ENCODE measurements at regions not wholly inside any gene's neighbourhood (a gene's known extent, or its start where the extent isn't known, plus 50 kb on each side); places are given as distances from the start of the nearest gene placed in this dataset.

GRCh38 chrX:43218198-43218597, 437.9 kb upstream of the MAOA start:
- Histone ChIP-seq H3K23ac (ENCODE audit: insufficient read length) (no peak overlapping the region), H4K20me1 (replicated peaks in 1 of 2; ENCODE audit: control insufficient read depth in 1 of 2, insufficient read depth in 2 of 2, low read length in 2 of 2) (no peaks in the 10 kb centered on the region), H3K4ac (replicated peaks; ENCODE audit: insufficient read length, low read depth, low read length) (no peak overlapping the region), H3K9ac (replicated peaks in 1 of 4; ENCODE audit: extremely low read depth in 1 of 4, low read depth in 3 of 4, low read length in 3 of 4) (no peak overlapping the region), H4K5ac (ENCODE audit: insufficient read length, low read depth, low read length) (no peak overlapping the region), H2AFZ (ENCODE audit: low read length) (no peak overlapping the region), H3K27me3 (replicated peaks in 1 of 4; ENCODE audit: control insufficient read depth in 3 of 4, extremely low read depth in 1 of 4, insufficient read depth in 3 of 4, low read length in 3 of 4) (no peaks in the 10 kb centered on the region), H2BK12ac (ENCODE audit: low read depth, low read length) (no peak overlapping the region), H2BK15ac (ENCODE audit: low read length) (no peak overlapping the region), H2BK120ac (replicated peaks; ENCODE audit: low read depth, low read length) (no peak overlapping the region), H3K4me1 (replicated peaks in 1 of 4; ENCODE audit: control insufficient read depth in 3 of 4, insufficient read depth in 4 of 4, low read length in 3 of 4) (no peaks in the 10 kb centered on the region), H2AK5ac (ENCODE audit: low read depth, low read length) (no peak overlapping the region), H3K79me2 (ENCODE audit: control insufficient read depth in 1 of 2, insufficient read depth in 2 of 2, low read length in 2 of 2) (no peaks in the 10 kb centered on the region), H3K27ac (ENCODE audit: low read depth, low read length) (no peak overlapping the region), H2BK20ac (ENCODE audit: low read length) (no peak overlapping the region), H3K4me2 (ENCODE audit: insufficient read depth in 1 of 2, low read depth in 2 of 2, low read length in 2 of 2) (no peak overlapping the region), H3K79me1 (ENCODE audit: low read depth, low read length) (no peaks in the 10 kb centered on the region), H3K14ac (ENCODE audit: insufficient read length) (no peak overlapping the region), H2BK5ac (ENCODE audit: low read depth, low read length) (no peak overlapping the region), H4K8ac (ENCODE audit: extremely low read depth, insufficient read depth, low read length) (no peak overlapping the region), H3K23me2 (ENCODE audit: low read depth, low read length) (no peaks in the 10 kb centered on the region), H4K91ac (replicated peaks; ENCODE audit: insufficient read length, low read length) (no peak overlapping the region), H3K9me3 (ENCODE audit: insufficient read depth in 2 of 2, low read depth in 1 of 2, low read length in 1 of 2) (no peaks in the 10 kb centered on the region), H3K36me3 (ENCODE audit: control insufficient read depth in 2 of 4, insufficient read depth in 4 of 4, low read length in 3 of 4) (no peaks in the 10 kb centered on the region), H3K18ac (ENCODE audit: extremely low read depth, low read length) (no peak overlapping the region), H3K56ac (replicated peaks; ENCODE audit: insufficient read length, low read depth, low read length) (no peak overlapping the region), H3K4me3 (ENCODE audit: extremely low read depth in 1 of 4, insufficient read depth in 2 of 4, low read depth in 3 of 4, low read length in 4 of 4) (no peak overlapping the region)
- ChIA-PET POLR2A (ENCODE audit: partially characterized antibody) (no interaction called here), CTCF (ENCODE audit: partially characterized antibody) (no interaction called here)
- FAIRE-seq (no peak), DNase-seq (ENCODE audit: low read depth in 1 of 2, low spot score in 2 of 2) (no peak)
- WGBS, 2 experiments (ENCODE audit: extremely low coverage in 1 of 2, insufficient coverage in 1 of 2, insufficient read length in 1 of 2, insufficient replicate concordance in 2 of 2, low coverage in 1 of 2, low lambda C conversion rate in 2 of 2, missing lambda C conversion rate in 1 of 2) = 91% methylated on average over 2 of the region's 2 CpGs; no CpG with 5 or more reads in 1 of the 2 experiments
- TF ChIP-seq TEAD4 (IDR thresholded peaks at IDR 0.05; ENCODE audit: low read depth, low read length) (no peak), CTBP2 (IDR thresholded peaks at IDR 0.05; ENCODE audit: borderline replicate concordance, insufficient read depth, insufficient read length, low read length) (no peak), TCF12 (IDR thresholded peaks at IDR 0.05; ENCODE audit: low read depth, low read length) (no peak)
